Calu3 (cell line): ENCODE measurements at regions not wholly inside any gene's neighbourhood (a gene's known extent, or its start where the extent isn't known, plus 50 kb on each side); places are given as distances from the start of the nearest gene placed in this dataset.

Experiments
- BruUV-seq: library from RNA; stranded (reverse); fragments of 400-500 nt; replicated peaks from 2 replicates; lab custom pipeline; 2021; lab: Mats Ljungman, UMichigan
- CTCF ChIA-PET: fragments of 300-600 bp; sonication (Branson Sonifier 250); formaldehyde crosslinking; loops from one replicate; lab custom pipeline; 2022; ENCODE audit warnings: antibody characterized with exemption; lab: Charles Lee
- DNase-seq: peaks from one replicate; pipeline ENCODE4 v3.0.0; 2022
- H3K27ac Mint-ChIP-seq: one replicate; pipeline ENCODE4 v1.8.0; 2022; ENCODE audit warnings: mixed read lengths; ENCODE audit not compliant: unreplicated experiment
- H3K27me3 Mint-ChIP-seq: one replicate; pipeline ENCODE4 v1.8.0; 2022; ENCODE audit warnings: mixed read lengths; ENCODE audit not compliant: unreplicated experiment
- H3K36me3 Mint-ChIP-seq: one replicate; pipeline ENCODE4 v1.8.0; 2022; ENCODE audit warnings: mild to moderate bottlenecking, moderate library complexity, mixed read lengths; ENCODE audit not compliant: insufficient read depth, unreplicated experiment
- H3K4me1 Mint-ChIP-seq: one replicate; pipeline ENCODE4 v1.8.0; 2022; ENCODE audit warnings: mild to moderate bottlenecking, low read depth, mixed read lengths; ENCODE audit not compliant: unreplicated experiment
- H3K4me3 Mint-ChIP-seq: one replicate; pipeline ENCODE4 v1.8.0; 2022; ENCODE audit warnings: mild to moderate bottlenecking, low read depth, moderate library complexity, mixed read lengths; ENCODE audit not compliant: unreplicated experiment
- H3K9me3 Mint-ChIP-seq: one replicate; pipeline ENCODE4 v1.8.0; 2022; ENCODE audit warnings: low read depth, mixed read lengths; ENCODE audit not compliant: unreplicated experiment
- CTCF ChIP-seq: fragments of 200-600 bp; IDR thresholded peaks from one replicate; pipeline ENCODE4 v1.8.0; 2022; ENCODE audit warnings: antibody characterized with exemption; ENCODE audit not compliant: unreplicated experiment
- intact Hi-C: fragments of 100-400 bp; cut with micrococcal nuclease; formaldehyde crosslinking; loops from one replicate; pipeline ENCODE4 v1.10.0; 2022; ENCODE audit not compliant: unreplicated experiment

GRCh38 chr3:62999791-63000190 lies 124.6 kb upstream of the CADPS start:
- Mint-ChIP-seq H3K36me3 (no peaks in the 10 kb centered on the region), H3K27me3 (peaks cover 10% of the 10 kb centered on the region), H3K4me1 (no peaks in the 10 kb centered on the region), H3K27ac (no peak overlapping the region), H3K9me3 (no peaks in the 10 kb centered on the region), H3K4me3 (no peak overlapping the region)
- no peak for DNase-seq
- BruUV-seq: no TSS peak
- CTCF ChIA-PET: interaction anchor here (0.8 kb wide), 1 partner anchor 12 kb away, joined by 3 read pairs; no protein-coding TSS in a partner anchor
- intact Hi-C loops: loop anchor here (5.0 to 10.0 kb wide), 2 partner anchors 73 to 125 kb away; partner anchors contain the start of gene CADPS
- TF ChIP-seq CTCF: no peak

DNA sequence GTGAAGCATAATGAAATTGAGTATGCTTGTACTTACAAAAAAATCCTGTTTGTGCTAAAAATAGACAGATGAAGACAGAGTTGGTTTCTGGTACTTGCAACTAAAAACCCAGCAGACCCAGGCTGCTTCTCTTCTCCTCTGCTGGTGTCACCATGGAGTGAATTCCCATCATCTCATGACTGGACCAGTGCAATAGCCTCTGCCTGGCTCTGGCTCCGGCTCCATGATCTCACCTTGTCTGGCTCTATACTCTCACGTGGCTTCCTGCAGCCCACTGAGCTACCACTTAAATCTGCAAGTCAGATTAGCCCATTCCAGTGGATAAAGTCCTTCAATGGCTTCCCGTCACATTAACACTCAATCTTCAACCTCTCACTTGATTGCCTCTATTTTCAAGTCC lies 129.2 kb upstream of the CADPS start:
- peaks cover 2% of the 10 kb centered on the region for H3K9me3 Mint-ChIP-seq
- no peak for DNase-seq
- no peak for TF ChIP-seq CTCF
- no peak overlapping the region for H3K27ac Mint-ChIP-seq
- BruUV-seq: no TSS peak
- no peaks in the 10 kb centered on the region for H3K36me3 Mint-ChIP-seq
- H3K27me3 Mint-ChIP-seq: peaks cover 13% of the 10 kb centered on the region
- intact Hi-C loops: no loop called here
- no peak overlapping the region for H3K4me3 Mint-ChIP-seq
- no peaks in the 10 kb centered on the region for H3K4me1 Mint-ChIP-seq
- CTCF ChIA-PET: no interaction called here

DNA sequence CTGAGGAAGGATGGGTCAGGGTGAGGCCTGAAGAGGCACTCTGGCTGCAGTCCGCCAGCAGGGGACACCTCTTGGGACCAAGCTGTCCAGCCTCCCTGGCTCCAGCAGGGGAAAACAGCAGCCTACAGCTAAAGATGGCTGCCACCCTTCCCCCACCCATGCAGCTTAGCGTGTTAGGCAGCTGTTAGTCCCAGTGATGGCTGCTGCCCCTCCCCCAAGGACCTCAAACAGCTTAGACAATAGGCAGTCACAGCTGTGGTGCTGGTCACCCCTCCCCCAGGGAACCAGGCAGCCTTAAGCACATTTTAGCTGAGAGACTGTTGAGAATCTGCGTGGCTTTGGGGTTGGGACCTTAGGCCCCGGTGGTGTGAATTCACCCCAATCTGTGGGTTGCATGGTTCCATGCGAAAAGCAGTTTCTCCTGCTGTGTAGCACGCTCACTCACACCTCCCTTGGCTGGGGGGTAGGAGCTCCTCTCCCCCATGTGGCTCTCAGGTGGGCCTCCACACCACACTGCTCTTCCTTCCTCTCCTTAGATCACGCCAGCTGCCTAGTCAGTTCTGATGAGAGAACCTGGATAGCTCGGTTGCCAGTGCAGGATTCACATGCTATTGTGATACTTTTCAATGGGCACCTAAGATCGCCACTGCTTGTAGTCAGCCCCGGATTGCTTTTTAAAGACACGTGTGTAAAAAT lies 140.5 kb upstream of the CADPS start:
- Mint-ChIP-seq H3K4me3 (no peak overlapping the region), H3K27me3 (peaks cover 33% of the 10 kb centered on the region), H3K27ac (no peak overlapping the region), H3K9me3 (peaks cover 4% of the 10 kb centered on the region), H3K36me3 (no peaks in the 10 kb centered on the region), H3K4me1 (no peaks in the 10 kb centered on the region)
- TF ChIP-seq CTCF: no peak
- intact Hi-C loops: no loop called here
- BruUV-seq: no TSS peak
- DNase-seq: no peak
- CTCF ChIA-PET: no interaction called here

GRCh38 chr3:63022114-63022513 lies 146.9 kb upstream of the CADPS start:
- no TSS peak for BruUV-seq
- Mint-ChIP-seq H3K4me1 (no peaks in the 10 kb centered on the region), H3K27ac (no peak overlapping the region), H3K4me3 (no peak overlapping the region), H3K27me3 (no peaks in the 10 kb centered on the region), H3K36me3 (no peaks in the 10 kb centered on the region), H3K9me3 (no peaks in the 10 kb centered on the region)
- intact Hi-C loops: no loop called here
- DNase-seq: no peak
- CTCF ChIA-PET: no interaction called here
- TF ChIP-seq CTCF: no peak
